Fibroblast of lung (primary cell): ENCODE measurements at regions not wholly inside any gene's neighbourhood (a gene's known extent, or its start where the extent isn't known, plus 50 kb on each side); places are given as distances from the start of the nearest gene placed in this dataset.
"Not testable (repeated sequence)": the region's sequence is repeated elsewhere in the genome, so short reads cannot be mapped to it uniquely, and the experiment has no call there.

Experiments
- DNase-seq, 2 donors: peaks; one replicate each; pipeline versions ENCODE4 v3.0.0 to v3.0.0-alpha.2; 2010; ENCODE audit warnings: low read depth in 2 of 2
- H2AFZ ChIP-seq: 2 replicates; pipeline ENCODE4 v1.5.1; 2012; ENCODE audit warnings: low read length, control low read depth, inconsistent platforms
- H3K27ac ChIP-seq: 2 replicates; pipeline ENCODE4 v1.5.1; 2011; ENCODE audit warnings: low read length, control low read depth; ENCODE audit not compliant: insufficient read depth
- H3K27me3 ChIP-seq: 2 replicates; pipeline ENCODE4 v1.5.1; 2011; ENCODE audit warnings: mild to moderate bottlenecking, low read length; ENCODE audit not compliant: control insufficient read depth, insufficient read depth
- H3K36me3 ChIP-seq: 2 replicates; pipeline ENCODE4 v1.5.1; 2011; ENCODE audit warnings: low read length; ENCODE audit not compliant: control insufficient read depth, insufficient read depth
- H3K4me1 ChIP-seq: 2 replicates; pipeline ENCODE4 v1.5.1; 2011; ENCODE audit warnings: low read length; ENCODE audit not compliant: control insufficient read depth, insufficient read depth; ENCODE audit errors: extremely low read depth
- H3K4me2 ChIP-seq: 2 replicates; pipeline ENCODE4 v1.5.1; 2011; ENCODE audit warnings: low read length, control low read depth; ENCODE audit not compliant: insufficient read depth; ENCODE audit errors: extremely low read depth
- H3K4me3 ChIP-seq, 4 experiments: fragments of 200-600 bp in 1 of 4; sonication (generic) in 1 of 4; replicated peaks in 1 of 4; 2 replicates each; pipeline ENCODE4 v1.5.1; 2011 to 2016; ENCODE audit warnings: low read length in 4 of 4, low read depth in 3 of 4, mild to moderate bottlenecking in 3 of 4, control low read depth in 2 of 4, inconsistent platforms in 1 of 4, mixed read lengths in 1 of 4; ENCODE audit not compliant: insufficient read depth in 1 of 4; ENCODE audit errors: control extremely low read depth in 1 of 4
- H3K79me2 ChIP-seq: 2 replicates; pipeline ENCODE4 v1.5.1; 2012; ENCODE audit warnings: mild to moderate bottlenecking, low read length, inconsistent platforms; ENCODE audit not compliant: control insufficient read depth, insufficient read depth
- H3K9ac ChIP-seq: 2 replicates; pipeline ENCODE4 v1.5.1; 2011; ENCODE audit warnings: mild to moderate bottlenecking, low read length, control low read depth; ENCODE audit not compliant: insufficient read depth
- H3K9me3 ChIP-seq: 2 replicates; pipeline ENCODE4 v1.5.1; 2012; ENCODE audit warnings: low read depth, low read length; ENCODE audit not compliant: control insufficient read depth, insufficient read depth
- H4K20me1 ChIP-seq: 2 replicates; pipeline ENCODE4 v1.5.1; 2011; ENCODE audit warnings: low read length; ENCODE audit not compliant: control insufficient read depth, insufficient read depth; ENCODE audit errors: extremely low read depth
- EZH2 ChIP-seq: IDR thresholded peaks from 2 replicates; pipeline ENCODE4 v1.5.1; 2012; ENCODE audit warnings: low read length, control low read depth, mild to moderate bottlenecking; ENCODE audit errors: missing control alignments
- TF ChIP-seq, protein P1 (sequence below), 2 donors: IDR thresholded peaks in 1 of 2; conservative IDR thresholded peaks in 1 of 2; 1 replicate in 1 of 2; 2 replicates in 1 of 2; pipeline ENCODE4 v1.5.1; 2011 to 2012; ENCODE audit warnings: low read length in 2 of 2, control low read depth in 1 of 2, inconsistent platforms in 1 of 2, low read depth in 1 of 2, mild to moderate bottlenecking in 1 of 2

DNA sequence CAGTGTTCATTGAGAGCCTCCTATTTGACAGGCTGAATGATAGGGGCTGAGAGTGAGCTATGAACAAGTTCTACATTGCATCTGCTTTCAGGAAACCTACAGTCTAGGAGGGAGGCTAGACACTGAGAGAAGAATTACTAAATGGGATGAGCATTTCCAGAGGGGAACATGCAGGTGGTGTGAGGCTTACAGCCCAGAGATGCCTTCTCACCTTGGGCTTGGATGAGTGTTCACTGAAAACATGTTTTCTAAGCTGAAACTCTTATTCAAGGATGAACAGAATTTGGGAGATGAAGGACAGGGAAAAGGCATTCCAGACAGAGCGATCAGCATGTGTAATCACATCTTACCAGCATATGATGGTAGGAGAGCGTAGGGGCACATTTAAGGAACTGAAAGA, 177.5 kb upstream of the E2F8 start:
- Histone ChIP-seq H4K20me1 (no peaks in the 10 kb centered on the region), H3K27ac (no peak overlapping the region), H3K4me1 (peaks cover 17% of the 10 kb centered on the region), H3K36me3 (no peaks in the 10 kb centered on the region), H3K9ac (no peak overlapping the region), H3K9me3 (no peaks in the 10 kb centered on the region), H3K4me2 (no peak overlapping the region), H3K27me3 (no peaks in the 10 kb centered on the region), H3K79me2 (no peaks in the 10 kb centered on the region), H2AFZ (no peak overlapping the region), H3K4me3 (no peak overlapping the region)
- no peak for DNase-seq
- TF ChIP-seq EZH2: no peak
- TF ChIP-seq, protein P1, sequence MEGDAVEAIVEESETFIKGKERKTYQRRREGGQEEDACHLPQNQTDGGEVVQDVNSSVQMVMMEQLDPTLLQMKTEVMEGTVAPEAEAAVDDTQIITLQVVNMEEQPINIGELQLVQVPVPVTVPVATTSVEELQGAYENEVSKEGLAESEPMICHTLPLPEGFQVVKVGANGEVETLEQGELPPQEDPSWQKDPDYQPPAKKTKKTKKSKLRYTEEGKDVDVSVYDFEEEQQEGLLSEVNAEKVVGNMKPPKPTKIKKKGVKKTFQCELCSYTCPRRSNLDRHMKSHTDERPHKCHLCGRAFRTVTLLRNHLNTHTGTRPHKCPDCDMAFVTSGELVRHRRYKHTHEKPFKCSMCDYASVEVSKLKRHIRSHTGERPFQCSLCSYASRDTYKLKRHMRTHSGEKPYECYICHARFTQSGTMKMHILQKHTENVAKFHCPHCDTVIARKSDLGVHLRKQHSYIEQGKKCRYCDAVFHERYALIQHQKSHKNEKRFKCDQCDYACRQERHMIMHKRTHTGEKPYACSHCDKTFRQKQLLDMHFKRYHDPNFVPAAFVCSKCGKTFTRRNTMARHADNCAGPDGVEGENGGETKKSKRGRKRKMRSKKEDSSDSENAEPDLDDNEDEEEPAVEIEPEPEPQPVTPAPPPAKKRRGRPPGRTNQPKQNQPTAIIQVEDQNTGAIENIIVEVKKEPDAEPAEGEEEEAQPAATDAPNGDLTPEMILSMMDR (conservative IDR thresholded peaks at IDR 0.05 in 1 of 2, IDR thresholded peaks at IDR 0.05 in 1 of 2; ENCODE audit: low read depth in 1 of 2, low read length in 2 of 2): no peak

DNA sequence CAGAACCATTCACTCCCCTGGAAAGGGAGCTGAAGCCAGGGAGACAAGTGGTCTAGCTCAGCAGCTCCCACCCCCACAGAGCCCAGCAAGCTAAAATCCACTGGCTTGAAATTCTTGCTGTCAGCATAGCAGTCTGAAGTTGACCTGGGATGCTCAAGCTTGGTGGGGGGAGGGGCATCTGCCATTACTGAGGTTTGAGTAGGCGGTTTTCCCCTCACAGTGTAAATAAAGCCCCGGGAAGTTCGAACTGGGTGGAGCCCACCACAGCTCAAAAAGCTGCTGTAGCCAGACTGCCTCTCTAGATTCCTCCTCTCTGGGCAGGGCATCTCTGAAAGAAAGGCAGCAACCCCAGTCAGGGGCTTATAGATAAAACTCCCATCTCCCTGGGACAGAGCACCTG, 171.3 kb upstream of the E2F8 start:
- H3K4me2 ChIP-seq, H3K27me3 ChIP-seq, H3K4me3 ChIP-seq, H3K9ac ChIP-seq, H4K20me1 ChIP-seq, H3K9me3 ChIP-seq, H3K4me1 ChIP-seq, DNase-seq, H3K27ac ChIP-seq, H3K36me3 ChIP-seq, H2AFZ ChIP-seq, H3K79me2 ChIP-seq: not testable (repeated sequence)

DNA sequence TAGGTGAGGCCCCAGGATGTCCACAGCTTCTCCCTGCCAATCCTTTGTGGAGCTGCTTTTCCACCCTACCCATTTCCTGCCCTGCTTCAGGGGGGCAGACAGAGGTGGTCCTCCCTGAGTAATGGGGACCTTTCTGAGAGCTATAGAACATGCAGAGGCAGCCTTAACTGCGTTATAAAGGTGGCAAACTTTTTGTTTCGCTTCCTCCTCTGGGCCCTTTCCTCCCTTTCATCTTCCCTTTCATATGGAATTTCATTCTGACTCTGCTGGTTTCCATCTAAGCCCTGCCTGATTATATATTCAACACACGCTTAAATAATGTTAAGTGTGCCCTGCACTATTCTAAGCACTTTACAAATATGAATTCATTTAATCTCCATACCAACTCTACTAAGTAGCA, 169.3 kb upstream of the E2F8 start:
- no peak overlapping the region for H3K4me3 ChIP-seq

More for the DNA sequence above, 169.3 kb upstream of the E2F8 start:
- TF ChIP-seq EZH2: no peak
- TF ChIP-seq, protein P1 (conservative IDR thresholded peaks at IDR 0.05 in 1 of 2, IDR thresholded peaks at IDR 0.05 in 1 of 2; ENCODE audit: low read depth in 1 of 2, low read length in 2 of 2): no peak
- Histone ChIP-seq H3K4me1 (no peaks in the 10 kb centered on the region), H3K79me2 (no peaks in the 10 kb centered on the region), H3K36me3 (no peaks in the 10 kb centered on the region), H2AFZ (no peak overlapping the region), H3K27me3 (no peaks in the 10 kb centered on the region), H3K27ac (no peak overlapping the region), H3K9me3 (no peaks in the 10 kb centered on the region), H3K9ac (no peak overlapping the region), H3K4me2 (no peak overlapping the region), H4K20me1 (no peaks in the 10 kb centered on the region)
- DNase-seq: no peak
